Neuronal stem cell (in vitro differentiated cells): ENCODE measurements at regions not wholly inside any gene's neighbourhood (a gene's known extent, or its start where the extent isn't known, plus 50 kb on each side); places are given as distances from the start of the nearest gene placed in this dataset.

Experiments used
- DNase-seq: peaks from one replicate; pipeline ENCODE4 v3.0.0-alpha.2; 2013; ENCODE audit warnings: low spot score
- H2AFZ ChIP-seq: one replicate; pipeline ENCODE4 v1.6.1; 2013; ENCODE audit warnings: mild to moderate bottlenecking, low read length, inconsistent platforms
- H2AK5ac ChIP-seq: 2 replicates; pipeline ENCODE4 v1.6.1; 2013; ENCODE audit warnings: low read depth, mild to moderate bottlenecking, inconsistent platforms, low read length, moderate library complexity, mixed read lengths
- H2BK120ac ChIP-seq: 2 replicates; pipeline ENCODE4 v1.6.1; 2013; ENCODE audit warnings: low read depth, mild to moderate bottlenecking, inconsistent platforms, low read length, moderate library complexity, mixed read lengths
- H2BK12ac ChIP-seq: one replicate; pipeline ENCODE4 v1.6.1; 2013; ENCODE audit warnings: low read length, inconsistent platforms
- H2BK15ac ChIP-seq: 2 replicates; pipeline ENCODE4 v1.6.1; 2013; ENCODE audit warnings: mild to moderate bottlenecking, low read length, inconsistent platforms, mixed read lengths
- H2BK5ac ChIP-seq: one replicate; pipeline ENCODE4 v1.6.1; 2013; ENCODE audit warnings: inconsistent platforms, mild to moderate bottlenecking, low read length, moderate library complexity
- H3K14ac ChIP-seq: one replicate; pipeline ENCODE4 v1.6.1; 2013; ENCODE audit warnings: low read length, inconsistent platforms
- H3K18ac ChIP-seq: 2 replicates; pipeline ENCODE4 v1.6.1; 2013; ENCODE audit warnings: low read length, inconsistent platforms
- H3K23ac ChIP-seq: 2 replicates; pipeline ENCODE4 v1.6.1; 2013; ENCODE audit warnings: low read depth, mild to moderate bottlenecking, mixed read lengths, low read length, inconsistent platforms; ENCODE audit not compliant: poor library complexity
- H3K27ac ChIP-seq: replicated peaks from 3 replicates; pipeline ENCODE4 v1.5.1; 2013; ENCODE audit warnings: low read length, inconsistent platforms
- H3K27me3 ChIP-seq, 3 experiments: 2 replicates each; pipeline ENCODE4 v1.6.1; 2013; ENCODE audit warnings: low read length in 3 of 3, mild to moderate bottlenecking in 2 of 3, inconsistent platforms in 1 of 3, low read depth in 1 of 3, mixed read lengths in 1 of 3, moderate library complexity in 1 of 3; ENCODE audit not compliant: control insufficient read depth in 3 of 3, insufficient read depth in 3 of 3
- H3K36me3 ChIP-seq, 2 donors: replicated peaks in 1 of 2; 2 replicates each; pipeline ENCODE4 v1.6.1; 2013; ENCODE audit warnings: low read length in 2 of 2; ENCODE audit not compliant: control insufficient read depth in 2 of 2, insufficient read depth in 2 of 2
- H3K4ac ChIP-seq: 2 replicates; pipeline ENCODE4 v1.6.1; 2013; ENCODE audit warnings: inconsistent platforms, mild to moderate bottlenecking, low read length, moderate library complexity
- H3K4me1 ChIP-seq, 2 donors: 1 replicate in 1 of 2; 2 replicates in 1 of 2; pipeline ENCODE4 v1.6.1; 2013; ENCODE audit warnings: low read length in 2 of 2, low read depth in 1 of 2; ENCODE audit not compliant: control insufficient read depth in 2 of 2, insufficient read depth in 1 of 2
- H3K4me2 ChIP-seq: one replicate; pipeline ENCODE4 v1.6.1; 2013; ENCODE audit warnings: mild to moderate bottlenecking, low read length, inconsistent platforms; ENCODE audit not compliant: insufficient read depth, poor library complexity, severe bottlenecking
- H3K4me3 ChIP-seq, 2 donors: 2 replicates each; pipeline ENCODE4 v1.5.1; 2013; ENCODE audit warnings: low read length in 2 of 2, mild to moderate bottlenecking in 2 of 2, inconsistent platforms in 1 of 2, moderate library complexity in 1 of 2
- H3K79me1 ChIP-seq: one replicate; pipeline ENCODE4 v1.6.1; 2013; ENCODE audit warnings: low read depth, mild to moderate bottlenecking, inconsistent platforms, low read length, moderate library complexity
- H3K9ac ChIP-seq: one replicate; pipeline ENCODE4 v1.6.1; 2013; ENCODE audit warnings: mild to moderate bottlenecking, low read depth, low read length, inconsistent platforms; ENCODE audit not compliant: poor library complexity
- H3K9me3 ChIP-seq, 2 donors: replicated peaks in 1 of 2; 2 replicates each; pipeline versions ENCODE3 to v1.6.1; 2013; ENCODE audit warnings: low read length in 2 of 2, mild to moderate bottlenecking in 2 of 2, inconsistent platforms in 1 of 2, low read depth in 1 of 2, mixed read lengths in 1 of 2, moderate library complexity in 1 of 2; ENCODE audit not compliant: control insufficient read depth in 2 of 2, insufficient read depth in 1 of 2
- H4K8ac ChIP-seq: one replicate; pipeline ENCODE4 v1.6.1; 2013; ENCODE audit warnings: low read depth, mild to moderate bottlenecking, inconsistent platforms, low read length, moderate library complexity
- H4K91ac ChIP-seq: one replicate; pipeline ENCODE4 v1.6.1; 2013; ENCODE audit warnings: low read length, low read depth, mild to moderate bottlenecking, inconsistent platforms; ENCODE audit not compliant: poor library complexity
- WGBS, 2 donors: extraction: QIAGEN DNeasy Blood & Tissue Kit; methylation state at CpG; one replicate each; pipeline ENCODE4 v1.1.7; 2013; ENCODE audit warnings: missing lambda C conversion rate in 2 of 2, mixed read lengths in 1 of 2; ENCODE audit not compliant: insufficient read length in 2 of 2, insufficient replicate concordance in 1 of 2; ENCODE audit errors: extremely low coverage in 2 of 2; 5-methylcytosine and 5-hydroxymethylcytosine counted together

DNA sequence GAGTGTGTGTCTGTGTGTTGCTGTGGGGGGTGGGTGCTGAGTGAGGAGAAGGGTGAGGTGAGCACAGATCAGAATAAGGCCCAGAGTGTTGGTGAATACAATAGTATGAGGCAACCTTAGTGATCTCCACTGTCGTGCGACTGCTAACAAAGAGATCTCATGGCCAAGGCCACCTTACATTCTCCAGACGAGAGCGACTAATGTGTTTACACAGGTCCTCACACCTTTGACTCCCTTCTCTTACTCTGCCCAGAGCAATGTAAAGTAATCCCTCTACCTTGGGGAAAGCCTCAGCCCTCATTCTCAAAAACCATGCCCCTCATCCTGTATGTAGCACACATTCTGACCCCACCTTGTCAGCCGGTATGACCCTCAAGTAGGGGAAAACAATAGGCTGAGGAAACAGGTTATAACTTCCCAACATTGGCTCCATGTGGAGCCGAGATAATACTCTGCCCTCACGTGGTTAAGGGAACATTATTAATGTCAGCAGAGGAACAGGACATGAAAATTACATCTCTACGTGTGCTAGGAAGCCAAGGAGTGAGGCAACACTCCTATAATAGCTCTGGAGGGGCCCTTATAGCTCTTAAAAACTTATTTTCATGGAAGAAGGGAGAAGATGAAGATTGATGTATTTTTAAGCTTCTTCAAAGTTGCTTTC, 323.0 kb upstream of the NT5C1B start:
- H3K4me3 ChIP-seq: no peak overlapping the region
- no peak overlapping the region for H3K23ac ChIP-seq
- DNase-seq: no peak
- H3K9me3 ChIP-seq: no peaks in the 10 kb centered on the region
- H3K79me1 ChIP-seq: no peaks in the 10 kb centered on the region
- no peak overlapping the region for H4K8ac ChIP-seq
- no peak overlapping the region for H2BK12ac ChIP-seq
- no CpG with 5 or more reads among the region's 8 CpGs for WGBS, 2 donors
- no peak overlapping the region for H3K18ac ChIP-seq
- H3K27ac ChIP-seq: no peak overlapping the region
- no peaks in the 10 kb centered on the region for H3K36me3 ChIP-seq
- H2AK5ac ChIP-seq: no peak overlapping the region
- no peak overlapping the region for H2BK15ac ChIP-seq
- H3K9ac ChIP-seq: no peak overlapping the region
- no peak overlapping the region for H4K91ac ChIP-seq
- H3K27me3 ChIP-seq: no peaks in the 10 kb centered on the region
- no peaks in the 10 kb centered on the region for H3K4me1 ChIP-seq
- no peak overlapping the region for H2BK120ac ChIP-seq
- H3K4me2 ChIP-seq: no peak overlapping the region
- no peak overlapping the region for H3K14ac ChIP-seq
- H3K4ac ChIP-seq: no peak overlapping the region
- H2AFZ ChIP-seq: no peak overlapping the region
- H2BK5ac ChIP-seq: no peak overlapping the region

DNA sequence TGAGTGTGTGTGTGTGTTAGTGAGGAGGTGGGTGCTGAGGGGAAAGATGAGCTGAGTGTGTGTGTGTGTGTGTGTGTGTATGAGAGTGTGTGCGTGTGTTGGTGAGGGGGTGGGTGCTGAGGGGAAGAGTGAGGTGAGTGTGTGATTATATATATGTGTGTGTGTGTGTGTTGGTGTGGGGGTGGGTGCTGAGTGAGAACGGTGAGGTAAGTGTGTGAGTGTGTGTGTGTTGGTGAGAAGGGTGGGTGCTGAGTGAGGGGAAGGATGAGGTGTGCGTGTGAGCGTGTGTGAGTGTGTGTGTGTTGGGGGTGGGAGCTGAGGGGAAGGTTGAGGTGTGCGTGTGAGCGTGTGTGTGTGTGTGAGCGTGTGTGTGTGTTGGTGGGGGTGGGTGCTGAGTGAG, 322.0 kb upstream of the NT5C1B start:
- Histone ChIP-seq H4K91ac (no peak overlapping the region), H3K36me3 (no peaks in the 10 kb centered on the region), H2BK120ac (no peak overlapping the region), H3K4ac (no peak overlapping the region), H2BK5ac (no peak overlapping the region), H2AK5ac (no peak overlapping the region), H2BK12ac (no peak overlapping the region), H3K9ac (no peak overlapping the region), H3K79me1 (no peaks in the 10 kb centered on the region), H2AFZ (no peak overlapping the region), H3K4me1 (no peaks in the 10 kb centered on the region), H3K4me2 (no peak overlapping the region), H3K9me3 (no peaks in the 10 kb centered on the region), H3K4me3 (no peak overlapping the region), H3K14ac (no peak overlapping the region), H4K8ac (no peak overlapping the region), H3K18ac (no peak overlapping the region), H3K27ac (no peak overlapping the region), H3K27me3 (no peaks in the 10 kb centered on the region), H3K23ac (peak overlapping the region; percentile 29), H2BK15ac (no peak overlapping the region)
- DNase-seq: no peak
- 100% methylated on average over 7 of the region's 7 CpGs; no CpG with 5 or more reads in 1 of the 2 donors for WGBS, 2 donors

DNA sequence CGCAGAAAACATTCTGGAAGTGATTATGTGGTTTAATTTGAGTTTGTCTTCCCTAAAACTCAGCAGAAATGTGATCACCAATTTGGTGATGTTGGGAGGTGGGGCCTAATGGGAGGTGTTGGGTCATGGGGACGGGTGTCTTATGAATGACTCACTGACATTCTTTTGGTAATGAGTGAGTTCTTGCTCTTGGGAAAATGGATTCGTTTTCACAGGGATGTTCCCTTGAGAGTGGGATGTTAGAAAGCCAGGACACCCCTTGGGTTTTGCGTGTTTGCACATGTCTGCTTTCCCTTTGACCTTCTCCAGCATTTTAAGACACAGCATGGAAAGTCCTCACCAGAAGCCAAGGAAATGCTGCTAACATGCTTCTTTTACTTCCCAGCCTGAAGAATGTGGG, 321.5 kb upstream of the NT5C1B start:
- no peak overlapping the region for H3K18ac ChIP-seq

DNA sequence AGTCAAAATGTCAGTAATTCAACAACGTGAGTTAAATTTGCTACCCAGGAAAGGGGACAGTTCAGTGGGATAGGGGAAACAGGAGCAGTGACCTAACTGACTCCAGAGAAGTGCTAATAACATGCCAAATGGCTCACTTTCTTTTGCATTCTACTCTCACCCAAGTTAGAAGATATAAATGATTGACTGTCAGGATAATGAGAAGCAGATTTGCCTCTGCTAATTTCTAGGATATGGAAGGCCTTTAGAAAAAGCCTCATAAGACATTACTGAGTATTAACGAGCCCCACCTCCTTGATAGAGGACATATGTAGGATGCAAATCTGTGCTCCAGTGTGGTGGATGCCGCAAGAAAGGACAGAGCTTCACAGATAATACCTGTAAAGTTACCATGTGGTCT, 318.6 kb upstream of the NT5C1B start:
- Histone ChIP-seq H4K8ac (no peak overlapping the region), H3K27me3 (no peaks in the 10 kb centered on the region), H3K9ac (no peak overlapping the region), H3K27ac (no peak overlapping the region), H2AFZ (no peak overlapping the region), H3K36me3 (no peaks in the 10 kb centered on the region), H2AK5ac (no peak overlapping the region), H4K91ac (no peak overlapping the region), H2BK15ac (no peak overlapping the region), H3K79me1 (no peaks in the 10 kb centered on the region), H3K18ac (no peak overlapping the region), H3K4me2 (no peak overlapping the region), H2BK120ac (no peak overlapping the region), H2BK5ac (no peak overlapping the region), H3K14ac (no peak overlapping the region), H3K4me3 (no peak overlapping the region), H3K9me3 (no peaks in the 10 kb centered on the region), H2BK12ac (no peak overlapping the region), H3K4me1 (no peaks in the 10 kb centered on the region), H3K23ac (no peak overlapping the region), H3K4ac (no peak overlapping the region)
- no CpG with 5 or more reads among the region's 3 CpGs for WGBS, 2 donors
- DNase-seq: no peak

More for the DNA sequence above, 321.5 kb upstream of the NT5C1B start:
- Histone ChIP-seq H3K27me3 (no peaks in the 10 kb centered on the region), H3K27ac (no peak overlapping the region), H2AK5ac (no peak overlapping the region), H3K9me3 (no peaks in the 10 kb centered on the region), H2BK12ac (no peak overlapping the region), H3K4me3 (no peak overlapping the region), H2BK15ac (no peak overlapping the region), H4K8ac (no peak overlapping the region), H3K4ac (no peak overlapping the region), H3K36me3 (no peaks in the 10 kb centered on the region), H2BK5ac (no peak overlapping the region), H4K91ac (no peak overlapping the region), H3K23ac (no peak overlapping the region), H3K4me1 (no peaks in the 10 kb centered on the region), H3K14ac (no peak overlapping the region), H2AFZ (no peak overlapping the region), H3K4me2 (no peak overlapping the region), H3K79me1 (no peaks in the 10 kb centered on the region), H3K9ac (no peak overlapping the region), H2BK120ac (no peak overlapping the region)
- no peak for DNase-seq
- whole genome bisulfite sequencing, 2 donors: no CpG with 5 or more reads among the region's 4 CpGs
